ENCODE measurements at regions not wholly inside any gene's neighbourhood (a gene's known extent, or its start where the extent isn't known, plus 50 kb on each side); places are given as distances from the start of the nearest gene placed in this dataset.

GRCh38 chr2:777546-777945 lies 100.3 kb upstream of the TMEM18 start:
- Histone ChIP-seq H3K27me3 (ENCODE audit: control insufficient read depth, insufficient read depth, low read length, poor library complexity, severe bottlenecking) (no peaks in the 10 kb centered on the region), H3K4me1 (ENCODE audit: control insufficient read depth, insufficient read depth, low read length) (peaks cover 30% of the 10 kb centered on the region), H3K9me3 (ENCODE audit: control insufficient read depth, low read length) (no peaks in the 10 kb centered on the region), H3K27ac (ENCODE audit: insufficient read depth, low read depth, low read length, poor library complexity, severe bottlenecking) (no peak overlapping the region), H3K4me3 (ENCODE audit: insufficient read depth, low read depth, low read length) (no peak overlapping the region), H3K36me3 (ENCODE audit: control insufficient read depth, insufficient read depth, low read length) (no peaks in the 10 kb centered on the region)
- 95 to 96% methylated on average over 8 of the region's 8 CpGs for WGBS, 2 experiments

- H3K9me3 ChIP-seq (ENCODE audit: control insufficient read depth, low read length) = no peaks in the 10 kb centered on the region
- H3K4me1 ChIP-seq (ENCODE audit: control insufficient read depth, insufficient read depth, low read length) = peaks cover 30% of the 10 kb centered on the region
- WGBS, 2 experiments = 90 to 91% methylated on average over 15 of the region's 15 CpGs
- H3K4me3 ChIP-seq (ENCODE audit: insufficient read depth, low read depth, low read length) = no peak overlapping the region
- H3K27me3 ChIP-seq (ENCODE audit: control insufficient read depth, insufficient read depth, low read length, poor library complexity, severe bottlenecking) = no peaks in the 10 kb centered on the region
- H3K27ac ChIP-seq (ENCODE audit: insufficient read depth, low read depth, low read length, poor library complexity, severe bottlenecking) = no peak overlapping the region
- H3K36me3 ChIP-seq (ENCODE audit: control insufficient read depth, insufficient read depth, low read length) = no peaks in the 10 kb centered on the region
Observed at GRCh38 chr2:777051-777450, 99.8 kb upstream of the TMEM18 start.

- H3K36me3 ChIP-seq (ENCODE audit: control insufficient read depth, insufficient read depth, low read length) = no peaks in the 10 kb centered on the region
- H3K27me3 ChIP-seq (ENCODE audit: control insufficient read depth, insufficient read depth, low read length, poor library complexity, severe bottlenecking) = no peaks in the 10 kb centered on the region
- H3K27ac ChIP-seq (ENCODE audit: insufficient read depth, low read depth, low read length, poor library complexity, severe bottlenecking) = no peak overlapping the region
- 78 to 79% methylated on average over 11 of the region's 11 CpGs for WGBS, 2 experiments
- peaks cover 30% of the 10 kb centered on the region for H3K4me1 ChIP-seq (ENCODE audit: control insufficient read depth, insufficient read depth, low read length)
- H3K9me3 ChIP-seq (ENCODE audit: control insufficient read depth, low read length) = no peaks in the 10 kb centered on the region
- no peak overlapping the region for H3K4me3 ChIP-seq (ENCODE audit: insufficient read depth, low read depth, low read length)
Observed at GRCh38 chr2:776487-776886, 99.3 kb upstream of the TMEM18 start.

- H3K9me3 ChIP-seq (ENCODE audit: control insufficient read depth, low read length) = no peaks in the 10 kb centered on the region
- no peak overlapping the region for H3K27ac ChIP-seq (ENCODE audit: insufficient read depth, low read depth, low read length, poor library complexity, severe bottlenecking)
- no peaks in the 10 kb centered on the region for H3K27me3 ChIP-seq (ENCODE audit: control insufficient read depth, insufficient read depth, low read length, poor library complexity, severe bottlenecking)
- H3K4me3 ChIP-seq (ENCODE audit: insufficient read depth, low read depth, low read length) = no peak overlapping the region
- peaks cover 30% of the 10 kb centered on the region for H3K4me1 ChIP-seq (ENCODE audit: control insufficient read depth, insufficient read depth, low read length)
- H3K36me3 ChIP-seq (ENCODE audit: control insufficient read depth, insufficient read depth, low read length) = no peaks in the 10 kb centered on the region
- WGBS, 2 experiments = 46 to 54% methylated on average over 4 of the region's 6 CpGs
Observed at GRCh38 chr2:776038-776437, 98.8 kb upstream of the TMEM18 start.

- Histone ChIP-seq H3K4me3 (ENCODE audit: insufficient read depth, low read depth, low read length) (no peak overlapping the region), H3K9me3 (ENCODE audit: control insufficient read depth, low read length) (no peaks in the 10 kb centered on the region), H3K27ac (ENCODE audit: insufficient read depth, low read depth, low read length, poor library complexity, severe bottlenecking) (no peak overlapping the region), H3K36me3 (ENCODE audit: control insufficient read depth, insufficient read depth, low read length) (no peaks in the 10 kb centered on the region), H3K4me1 (ENCODE audit: control insufficient read depth, insufficient read depth, low read length) (peaks cover 30% of the 10 kb centered on the region), H3K27me3 (ENCODE audit: control insufficient read depth, insufficient read depth, low read length, poor library complexity, severe bottlenecking) (no peaks in the 10 kb centered on the region)
- 9 to 10% methylated on average over 7 of the region's 7 CpGs for WGBS, 2 experiments
Observed at GRCh38 chr2:774436-774835, 97.2 kb upstream of the TMEM18 start.

GRCh38 chr2:773256-774160 lies 96.3 kb upstream of the TMEM18 start:
- H3K36me3 ChIP-seq (ENCODE audit: control insufficient read depth, insufficient read depth, low read length) = no peaks in the 10 kb centered on the region
- no peaks in the 10 kb centered on the region for H3K9me3 ChIP-seq (ENCODE audit: control insufficient read depth, low read length)
- H3K4me3 ChIP-seq (ENCODE audit: insufficient read depth, low read depth, low read length) = no peak overlapping the region
- H3K27ac ChIP-seq (ENCODE audit: insufficient read depth, low read depth, low read length, poor library complexity, severe bottlenecking) = no peak overlapping the region
- WGBS, 2 experiments = 79 to 83% methylated on average over 9 to 11 of the region's 11 CpGs
- H3K4me1 ChIP-seq (ENCODE audit: control insufficient read depth, insufficient read depth, low read length) = peaks cover 30% of the 10 kb centered on the region
- no peaks in the 10 kb centered on the region for H3K27me3 ChIP-seq (ENCODE audit: control insufficient read depth, insufficient read depth, low read length, poor library complexity, severe bottlenecking)

- Histone ChIP-seq H3K27ac (ENCODE audit: insufficient read depth, low read depth, low read length, poor library complexity, severe bottlenecking) (no peak overlapping the region), H3K4me3 (ENCODE audit: insufficient read depth, low read depth, low read length) (no peak overlapping the region), H3K9me3 (ENCODE audit: control insufficient read depth, low read length) (no peaks in the 10 kb centered on the region), H3K36me3 (ENCODE audit: control insufficient read depth, insufficient read depth, low read length) (no peaks in the 10 kb centered on the region), H3K4me1 (ENCODE audit: control insufficient read depth, insufficient read depth, low read length) (peaks cover 27% of the 10 kb centered on the region), H3K27me3 (ENCODE audit: control insufficient read depth, insufficient read depth, low read length, poor library complexity, severe bottlenecking) (no peaks in the 10 kb centered on the region)
- WGBS, 2 experiments = 86% methylated on average over 12 of the region's 12 CpGs
Observed at GRCh38 chr2:771538-771937, 94.3 kb upstream of the TMEM18 start.

GRCh38 chr2:770776-771175 lies 93.6 kb upstream of the TMEM18 start:
- Histone ChIP-seq H3K36me3 (ENCODE audit: control insufficient read depth, insufficient read depth, low read length) (no peaks in the 10 kb centered on the region), H3K4me3 (ENCODE audit: insufficient read depth, low read depth, low read length) (no peak overlapping the region), H3K27me3 (ENCODE audit: control insufficient read depth, insufficient read depth, low read length, poor library complexity, severe bottlenecking) (no peaks in the 10 kb centered on the region), H3K9me3 (ENCODE audit: control insufficient read depth, low read length) (no peaks in the 10 kb centered on the region), H3K27ac (ENCODE audit: insufficient read depth, low read depth, low read length, poor library complexity, severe bottlenecking) (no peak overlapping the region), H3K4me1 (ENCODE audit: control insufficient read depth, insufficient read depth, low read length) (peaks cover 20% of the 10 kb centered on the region)
- WGBS, 2 experiments = 93% methylated on average over 2 of the region's 2 CpGs

- Histone ChIP-seq H3K36me3 (ENCODE audit: control insufficient read depth, insufficient read depth, low read length) (no peaks in the 10 kb centered on the region), H3K4me1 (ENCODE audit: control insufficient read depth, insufficient read depth, low read length) (peaks cover 12% of the 10 kb centered on the region), H3K27ac (ENCODE audit: insufficient read depth, low read depth, low read length, poor library complexity, severe bottlenecking) (no peak overlapping the region), H3K27me3 (ENCODE audit: control insufficient read depth, insufficient read depth, low read length, poor library complexity, severe bottlenecking) (no peaks in the 10 kb centered on the region), H3K4me3 (ENCODE audit: insufficient read depth, low read depth, low read length) (no peak overlapping the region), H3K9me3 (ENCODE audit: control insufficient read depth, low read length) (no peaks in the 10 kb centered on the region)
- 85 to 90% methylated on average over 2 of the region's 2 CpGs for WGBS, 2 experiments
Observed at GRCh38 chr2:769771-770170, 92.6 kb upstream of the TMEM18 start.

GRCh38 chr2:768451-768850 lies 91.2 kb upstream of the TMEM18 start:
- WGBS, 2 experiments = 85 to 87% methylated on average over 10 of the region's 10 CpGs

More at GRCh38 chr2:768451-768850, 91.2 kb upstream of the TMEM18 start:
- H3K27ac ChIP-seq (ENCODE audit: insufficient read depth, low read depth, low read length, poor library complexity, severe bottlenecking) = no peak overlapping the region
- no peak overlapping the region for H3K4me3 ChIP-seq (ENCODE audit: insufficient read depth, low read depth, low read length)
- H3K4me1 ChIP-seq (ENCODE audit: control insufficient read depth, insufficient read depth, low read length) = no peaks in the 10 kb centered on the region
- no peaks in the 10 kb centered on the region for H3K27me3 ChIP-seq (ENCODE audit: control insufficient read depth, insufficient read depth, low read length, poor library complexity, severe bottlenecking)
- H3K36me3 ChIP-seq (ENCODE audit: control insufficient read depth, insufficient read depth, low read length) = no peaks in the 10 kb centered on the region
- no peaks in the 10 kb centered on the region for H3K9me3 ChIP-seq (ENCODE audit: control insufficient read depth, low read length)
